PFSK-1 (cell line): ENCODE measurements at regions not wholly inside any gene's neighbourhood (a gene's known extent, or its start where the extent isn't known, plus 50 kb on each side); places are given as distances from the start of the nearest gene placed in this dataset.

Source experiments
- POLR2AphosphoS5 ChIP-seq: IDR thresholded peaks from 2 replicates; pipeline ENCODE4 v1.6.1; 2012; ENCODE audit warnings: low read depth, mild to moderate bottlenecking, control low read depth, low read length, moderate library complexity
- SIN3A ChIP-seq: IDR thresholded peaks from 2 replicates; pipeline ENCODE4 v1.6.1; 2012; ENCODE audit warnings: mild to moderate bottlenecking, low read length, moderate library complexity, borderline replicate concordance; ENCODE audit not compliant: insufficient read depth
- TAF1 ChIP-seq: IDR thresholded peaks from 2 replicates; pipeline ENCODE4 v1.6.1; 2012; ENCODE audit warnings: low read length, control low read depth, borderline replicate concordance; ENCODE audit not compliant: insufficient read depth

- TF ChIP-seq POLR2AphosphoS5 (no peak), TAF1 (no peak), SIN3A (no peak)
These were observed 120.6 kb upstream of the PUM3 start for GRCh38 chr9:2964470-2964869.
